Naive thymus-derived CD4-positive, alpha-beta T cell (primary cell): ENCODE measurements at regions not wholly inside any gene's neighbourhood (a gene's known extent, or its start where the extent isn't known, plus 50 kb on each side); places are given as distances from the start of the nearest gene placed in this dataset.

Source experiments
- ATAC-seq: fragments of 150-1000 bp; cut with Tn5 transposase; 2 replicates; pipeline ENCODE4 v1.10.0; 2021; ENCODE audit warnings: mild to moderate bottlenecking, moderate library complexity
- CTCF ChIA-PET: fragments of 350-600 bp; sonication (Branson Sonifier 250); formaldehyde crosslinking; loops from one replicate; lab custom pipeline; 2021; ENCODE audit warnings: antibody characterized with exemption; lab: Charles Lee
- POLR2A ChIA-PET: fragments of 350-600 bp; sonication (Branson Sonifier 250); formaldehyde crosslinking; loops from one replicate; lab custom pipeline; 2021; ENCODE audit warnings: antibody characterized with exemption, inconsistent platforms; lab: Charles Lee
- DNase-seq, 9 donors: peaks; one replicate each; pipeline versions ENCODE4 v3.0.0 to v3.0.0-alpha.2; 2020 to 2022; ENCODE audit warnings: mixed read lengths in 1 of 9
- H3K27ac ChIP-seq: one replicate; pipeline ENCODE4 v1.7.0; 2013; ENCODE audit warnings: mild to moderate bottlenecking, low read depth, low read length, moderate library complexity
- H3K27me3 ChIP-seq, 2 donors: one replicate each; pipeline ENCODE4 v1.7.0; 2013; ENCODE audit warnings: low read length in 2 of 2, mild to moderate bottlenecking in 2 of 2, moderate library complexity in 2 of 2; ENCODE audit not compliant: control insufficient read depth in 2 of 2, insufficient read depth in 2 of 2
- H3K36me3 ChIP-seq, 3 experiments: 1 replicate in 2 of 3; 2 replicates in 1 of 3; pipeline ENCODE4 v1.7.0; 2013; ENCODE audit warnings: low read length in 3 of 3, mild to moderate bottlenecking in 3 of 3, moderate library complexity in 1 of 3; ENCODE audit not compliant: insufficient read depth in 3 of 3, control insufficient read depth in 2 of 3
- H3K4me1 ChIP-seq, 2 donors: one replicate each; pipeline ENCODE4 v1.7.0; 2013; ENCODE audit warnings: low read length in 2 of 2, mild to moderate bottlenecking in 2 of 2, moderate library complexity in 1 of 2; ENCODE audit not compliant: control insufficient read depth in 2 of 2, insufficient read depth in 2 of 2
- H3K4me3 ChIP-seq: 2 replicates; pipeline ENCODE4 v1.7.0; 2013; ENCODE audit warnings: mild to moderate bottlenecking, low read length
- H3K9me3 ChIP-seq, 3 experiments: 1 replicate in 2 of 3; 2 replicates in 1 of 3; pipeline ENCODE4 v1.7.0; 2013; ENCODE audit warnings: low read length in 3 of 3; ENCODE audit not compliant: control insufficient read depth in 2 of 3
- H3K27ac Mint-ChIP-seq, 9 donors: one replicate each; pipeline ENCODE4 v1.8.0; 2020 to 2022; ENCODE audit warnings: mixed read lengths in 9 of 9, mild to moderate bottlenecking in 8 of 9, moderate library complexity in 5 of 9, inconsistent platforms in 2 of 9
- H3K27me3 Mint-ChIP-seq, 5 donors: one replicate each; pipeline ENCODE4 v1.8.0; 2021 to 2022; ENCODE audit warnings: mixed read lengths in 5 of 5, mild to moderate bottlenecking in 1 of 5
- H3K36me3 Mint-ChIP-seq, 5 donors: one replicate each; pipeline ENCODE4 v1.8.0; 2020 to 2022; ENCODE audit warnings: mixed read lengths in 5 of 5, mild to moderate bottlenecking in 3 of 5, inconsistent platforms in 1 of 5
- H3K4me1 Mint-ChIP-seq, 7 donors: one replicate each; pipeline ENCODE4 v1.8.0; 2020 to 2022; ENCODE audit warnings: mixed read lengths in 7 of 7, mild to moderate bottlenecking in 3 of 7, inconsistent platforms in 1 of 7
- H3K4me3 Mint-ChIP-seq, 10 donors: one replicate each; pipeline ENCODE4 v1.8.0; 2020 to 2022; ENCODE audit warnings: mild to moderate bottlenecking in 10 of 10, mixed read lengths in 10 of 10, moderate library complexity in 6 of 10, inconsistent platforms in 2 of 10
- H3K9me3 Mint-ChIP-seq, 11 donors: one replicate each; pipeline ENCODE4 v1.8.0; 2020 to 2022; ENCODE audit warnings: mixed read lengths in 11 of 11, mild to moderate bottlenecking in 4 of 11, inconsistent platforms in 1 of 11, moderate library complexity in 1 of 11
- intact Hi-C, 2 donors: fragments of 100-400 bp; cut with micrococcal nuclease; formaldehyde crosslinking; loops; one replicate each; pipeline ENCODE4 v1.15.1; 2023

GRCh38 chr18:1267021-1267420, 362.4 kb downstream of the ADCYAP1 start:
- Mint-ChIP-seq H3K27ac (no peak overlapping the region), H3K27me3 (peaks cover 0 to 4% (median 0%) of the 10 kb centered on the region in 5 donors), H3K4me3 (no peak overlapping the region), H3K4me1 (no peaks in the 10 kb centered on the region), H3K9me3 (peaks cover 0 to 14% (median 4%) of the 10 kb centered on the region in 11 donors), H3K36me3 (no peaks in the 10 kb centered on the region)
- intact Hi-C loops = no loop called here
- DNase-seq = no peak
- no peaks in the 10 kb centered on the region for H3K27me3 ChIP-seq
- H3K4me3 ChIP-seq = no peak overlapping the region
- no peaks in the 10 kb centered on the region for H3K4me1 ChIP-seq
- ChIA-PET POLR2A (no interaction called here), CTCF (no interaction called here)
- no peak overlapping the region for H3K27ac ChIP-seq
- no peak for ATAC-seq
- H3K36me3 ChIP-seq = no peaks in the 10 kb centered on the region
- no peaks in the 10 kb centered on the region for H3K9me3 ChIP-seq

GRCh38 chr18:1270081-1270480, 365.4 kb downstream of the ADCYAP1 start:
- Histone ChIP-seq H3K4me1 (no peaks in the 10 kb centered on the region), H3K27me3 (no peaks in the 10 kb centered on the region), H3K27ac (no peak overlapping the region), H3K4me3 (no peak overlapping the region), H3K9me3 (no peaks in the 10 kb centered on the region), H3K36me3 (no peaks in the 10 kb centered on the region)
- ATAC-seq (no peak), DNase-seq (no peak)
- CTCF ChIA-PET = no interaction called here
- Mint-ChIP-seq H3K4me3 (no peak overlapping the region), H3K27me3 (peaks cover 0 to 4% (median 0%) of the 10 kb centered on the region in 5 donors), H3K9me3 (peaks cover 0 to 12% (median 0%) of the 10 kb centered on the region in 11 donors), H3K4me1 (no peaks in the 10 kb centered on the region), H3K36me3 (no peaks in the 10 kb centered on the region), H3K27ac (no peak overlapping the region)
- intact Hi-C loops = no loop called here
- POLR2A ChIA-PET = no interaction called here

- Histone ChIP-seq H3K9me3 (no peaks in the 10 kb centered on the region), H3K4me1 (no peaks in the 10 kb centered on the region), H3K27me3 (no peaks in the 10 kb centered on the region), H3K4me3 (no peak overlapping the region), H3K27ac (no peak overlapping the region), H3K36me3 (no peaks in the 10 kb centered on the region)
- Mint-ChIP-seq H3K4me3 (no peak overlapping the region), H3K4me1 (no peaks in the 10 kb centered on the region), H3K9me3 (peaks cover 0 to 17% (median 0%) of the 10 kb centered on the region in 11 donors), H3K27me3 (peaks cover 0 to 4% (median 0%) of the 10 kb centered on the region in 5 donors), H3K27ac (no peak overlapping the region), H3K36me3 (no peaks in the 10 kb centered on the region)
- DNase-seq (no peak), ATAC-seq (no peak)
- CTCF ChIA-PET = no interaction called here
- intact Hi-C loops = no loop called here
- POLR2A ChIA-PET = no interaction called here
These were observed 368.8 kb downstream of the ADCYAP1 start for GRCh38 chr18:1273469-1273868.

GRCh38 chr18:1292167-1292566, 387.5 kb downstream of the ADCYAP1 start:
- CTCF ChIA-PET = no interaction called here
- DNase-seq = no peak

GRCh38 chr18:1294229-1294628, 389.6 kb downstream of the ADCYAP1 start:
- ATAC-seq = no peak
- CTCF ChIA-PET = no interaction called here

More at GRCh38 chr18:1292167-1292566, 387.5 kb downstream of the ADCYAP1 start:
- H3K27ac ChIP-seq = no peak overlapping the region
- H3K9me3 Mint-ChIP-seq = peaks cover 0 to 7% (median 1%) of the 10 kb centered on the region in 11 donors
- peaks cover 0 to 1% (median 0%) of the 10 kb centered on the region in 7 donors for H3K4me1 Mint-ChIP-seq
- intact Hi-C loops = no loop called here
- no peaks in the 10 kb centered on the region for H3K9me3 ChIP-seq
- no peaks in the 10 kb centered on the region for H3K36me3 ChIP-seq
- H3K27me3 Mint-ChIP-seq = no peaks in the 10 kb centered on the region
- H3K4me3 ChIP-seq = no peak overlapping the region
- H3K27ac Mint-ChIP-seq = no peak overlapping the region
- no peaks in the 10 kb centered on the region for H3K27me3 ChIP-seq
- no peak overlapping the region for H3K4me3 Mint-ChIP-seq
- ATAC-seq = no peak
- H3K4me1 ChIP-seq = no peaks in the 10 kb centered on the region
- POLR2A ChIA-PET = no interaction called here
- no peaks in the 10 kb centered on the region for H3K36me3 Mint-ChIP-seq

GRCh38 chr18:1296237-1296636, 391.6 kb downstream of the ADCYAP1 start:
- no peak overlapping the region for H3K27ac ChIP-seq
- no peaks in the 10 kb centered on the region for H3K36me3 ChIP-seq
- DNase-seq = no peak
- no peaks in the 10 kb centered on the region for H3K9me3 ChIP-seq
- Mint-ChIP-seq H3K27ac (no peak overlapping the region), H3K27me3 (no peaks in the 10 kb centered on the region), H3K4me1 (peaks cover 0 to 1% (median 0%) of the 10 kb centered on the region in 7 donors), H3K36me3 (no peaks in the 10 kb centered on the region), H3K9me3 (peaks cover 0 to 19% (median 6%) of the 10 kb centered on the region in 11 donors), H3K4me3 (no peak overlapping the region)
- no peaks in the 10 kb centered on the region for H3K27me3 ChIP-seq
- CTCF ChIA-PET = no interaction called here
- no peak overlapping the region for H3K4me3 ChIP-seq
- no peak for ATAC-seq
- POLR2A ChIA-PET = no interaction called here
- intact Hi-C loops = no loop called here
- H3K4me1 ChIP-seq = no peaks in the 10 kb centered on the region

More at GRCh38 chr18:1294229-1294628, 389.6 kb downstream of the ADCYAP1 start:
- H3K36me3 Mint-ChIP-seq = no peaks in the 10 kb centered on the region
- H3K4me3 Mint-ChIP-seq = no peak overlapping the region
- no peaks in the 10 kb centered on the region for H3K4me1 ChIP-seq
- peaks cover 0 to 1% (median 0%) of the 10 kb centered on the region in 7 donors for H3K4me1 Mint-ChIP-seq
- no peak for DNase-seq
- no peaks in the 10 kb centered on the region for H3K27me3 Mint-ChIP-seq
- H3K27me3 ChIP-seq = no peaks in the 10 kb centered on the region
- H3K27ac ChIP-seq = no peak overlapping the region
- no peak overlapping the region for H3K4me3 ChIP-seq
- peaks cover 0 to 13% (median 4%) of the 10 kb centered on the region in 11 donors for H3K9me3 Mint-ChIP-seq
- POLR2A ChIA-PET = no interaction called here
- intact Hi-C loops = no loop called here
- no peaks in the 10 kb centered on the region for H3K36me3 ChIP-seq
- no peak overlapping the region for H3K27ac Mint-ChIP-seq
- no peaks in the 10 kb centered on the region for H3K9me3 ChIP-seq

GRCh38 chr18:1302861-1303260, 398.2 kb downstream of the ADCYAP1 start:
- H3K9me3 ChIP-seq = no peaks in the 10 kb centered on the region
- no peak overlapping the region for H3K27ac ChIP-seq
- Mint-ChIP-seq H3K27ac (no peak overlapping the region), H3K27me3 (no peaks in the 10 kb centered on the region), H3K4me1 (no peaks in the 10 kb centered on the region), H3K9me3 (peaks cover 0 to 19% (median 4%) of the 10 kb centered on the region in 11 donors), H3K36me3 (no peaks in the 10 kb centered on the region), H3K4me3 (no peak overlapping the region)
- intact Hi-C loops = no loop called here
- ATAC-seq (no peak), DNase-seq (no peak)
- no peak overlapping the region for H3K4me3 ChIP-seq
- H3K27me3 ChIP-seq = no peaks in the 10 kb centered on the region
- no peaks in the 10 kb centered on the region for H3K4me1 ChIP-seq
- ChIA-PET POLR2A (no interaction called here), CTCF (no interaction called here)
- no peaks in the 10 kb centered on the region for H3K36me3 ChIP-seq
